Muscle layer of colon (tissue), 2 donors: ENCODE measurements at regions not wholly inside any gene's neighbourhood (a gene's known extent, or its start where the extent isn't known, plus 50 kb on each side); places are given as distances from the start of the nearest gene placed in this dataset.

Source experiments
- H3K27ac ChIP-seq: one replicate; pipeline ENCODE4 v1.7.0; 2013; ENCODE audit warnings: low read depth, mild to moderate bottlenecking, low read length, moderate library complexity
- H3K27me3 ChIP-seq, 2 donors: one replicate each; pipeline ENCODE4 v1.7.0; 2013; ENCODE audit warnings: low read length in 2 of 2, mild to moderate bottlenecking in 2 of 2; ENCODE audit not compliant: insufficient read depth in 2 of 2, control insufficient read depth in 1 of 2
- H3K36me3 ChIP-seq: one replicate; pipeline ENCODE4 v1.7.0; 2013; ENCODE audit warnings: mild to moderate bottlenecking, low read length; ENCODE audit not compliant: insufficient read depth
- H3K4me1 ChIP-seq: one replicate; pipeline ENCODE4 v1.7.0; 2013; ENCODE audit warnings: mild to moderate bottlenecking, low read length; ENCODE audit not compliant: insufficient read depth
- H3K4me3 ChIP-seq, 2 donors: one replicate each; pipeline ENCODE4 v1.7.0; 2013; ENCODE audit warnings: low read length in 2 of 2, low read depth in 1 of 2, mild to moderate bottlenecking in 1 of 2, moderate library complexity in 1 of 2
- H3K9ac ChIP-seq: one replicate; pipeline ENCODE4 v1.7.0; 2013; ENCODE audit warnings: low read length
- H3K9me3 ChIP-seq: one replicate; pipeline ENCODE4 v1.7.0; 2013; ENCODE audit warnings: mild to moderate bottlenecking, low read length
- donor health status: abdominal sarcoma.
- donor health status: Adenocarcinoma of cecum.

DNA sequence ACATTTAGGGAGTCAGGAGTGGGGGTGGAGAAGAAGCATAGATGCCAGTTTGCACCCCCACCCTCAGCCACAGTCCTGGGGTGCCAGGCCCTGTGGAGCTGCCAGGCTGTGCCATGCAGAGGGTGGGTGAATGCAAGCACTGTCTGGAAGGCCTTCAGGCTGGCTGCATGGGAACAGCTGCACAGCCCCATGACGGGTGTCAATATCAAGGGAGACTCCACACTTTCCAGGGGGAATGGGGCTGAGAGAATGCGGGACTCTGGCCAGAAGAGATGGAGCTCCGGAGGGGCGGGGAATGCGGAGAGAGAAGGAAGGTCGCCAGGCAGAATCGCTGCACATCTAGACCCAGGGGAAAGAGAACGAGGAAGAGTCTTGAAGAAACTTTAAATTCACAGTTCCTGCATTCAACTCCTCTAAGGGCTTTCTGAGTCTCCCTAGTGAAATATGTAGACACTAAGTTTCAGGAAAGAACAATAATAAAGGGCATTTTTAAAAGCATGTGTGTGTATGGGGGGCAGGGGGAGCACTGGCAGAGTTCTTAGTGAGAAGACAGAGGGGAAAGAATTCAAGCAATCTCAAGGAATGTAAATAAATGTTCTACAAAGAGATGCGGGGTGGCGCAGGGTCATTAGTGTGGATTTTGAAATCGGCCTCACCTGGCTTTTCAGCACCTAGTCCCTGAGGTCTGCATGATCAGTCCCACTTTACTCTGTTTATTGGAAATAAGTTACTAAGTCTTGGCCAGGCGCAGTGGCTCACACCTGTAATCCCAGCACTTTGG lies 59.1 kb downstream of the BOD1 start:
- Histone ChIP-seq H3K4me3 (no peak overlapping the region), H3K9ac (no peak overlapping the region), H3K27ac (no peak overlapping the region)

DNA sequence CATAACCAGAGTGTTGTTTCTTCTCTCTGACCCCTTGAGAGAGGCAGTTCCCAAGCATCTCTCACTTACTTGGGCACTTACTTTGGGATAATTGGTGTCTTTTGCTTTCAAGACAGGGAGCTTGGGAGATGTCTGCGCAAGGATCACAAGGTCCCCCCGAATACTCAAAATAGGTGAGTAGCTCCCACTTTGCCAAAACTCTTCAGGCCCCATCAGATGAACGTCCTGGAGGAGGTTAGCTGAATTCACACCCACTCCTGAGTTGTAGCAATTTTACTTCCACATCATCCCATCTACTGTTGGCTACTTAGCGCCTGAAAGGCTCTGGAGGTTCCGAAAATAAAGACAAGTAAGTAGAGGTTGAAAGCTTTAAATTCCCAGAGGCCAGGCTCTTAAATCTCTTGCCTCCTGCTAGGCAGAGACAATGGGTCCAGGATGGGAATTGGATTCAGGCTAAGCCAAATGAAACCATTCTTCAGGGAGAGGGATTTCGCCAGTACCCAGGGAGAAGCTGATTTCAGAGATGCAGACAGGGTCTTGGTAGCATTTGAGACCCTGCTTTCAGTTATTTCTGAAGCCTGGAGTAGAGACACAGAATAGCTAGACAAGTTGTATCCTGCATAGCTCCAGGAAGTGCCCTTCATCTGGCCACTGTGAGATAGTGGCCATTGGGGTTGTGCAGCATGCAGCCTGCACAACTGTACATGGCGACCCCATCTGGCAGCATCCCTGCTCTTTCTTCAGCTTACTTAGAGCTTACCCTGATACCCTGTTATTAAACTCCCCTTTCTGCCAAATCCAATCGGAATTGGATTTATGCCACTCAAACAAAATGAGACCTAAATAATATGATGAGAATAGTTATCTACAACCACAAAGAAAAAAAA lies 60.1 kb downstream of the BOD1 start:
- Histone ChIP-seq H3K9me3 (no peaks in the 10 kb centered on the region), H3K27me3 (no peaks in the 10 kb centered on the region), H3K36me3 (no peaks in the 10 kb centered on the region), H3K27ac (no peak overlapping the region), H3K9ac (no peak overlapping the region), H3K4me1 (no peaks in the 10 kb centered on the region), H3K4me3 (no peak overlapping the region)

More for the DNA sequence above, 59.1 kb downstream of the BOD1 start:
- no peaks in the 10 kb centered on the region for H3K4me1 ChIP-seq
- H3K36me3 ChIP-seq = no peaks in the 10 kb centered on the region
- no peaks in the 10 kb centered on the region for H3K9me3 ChIP-seq
- no peaks in the 10 kb centered on the region for H3K27me3 ChIP-seq

DNA sequence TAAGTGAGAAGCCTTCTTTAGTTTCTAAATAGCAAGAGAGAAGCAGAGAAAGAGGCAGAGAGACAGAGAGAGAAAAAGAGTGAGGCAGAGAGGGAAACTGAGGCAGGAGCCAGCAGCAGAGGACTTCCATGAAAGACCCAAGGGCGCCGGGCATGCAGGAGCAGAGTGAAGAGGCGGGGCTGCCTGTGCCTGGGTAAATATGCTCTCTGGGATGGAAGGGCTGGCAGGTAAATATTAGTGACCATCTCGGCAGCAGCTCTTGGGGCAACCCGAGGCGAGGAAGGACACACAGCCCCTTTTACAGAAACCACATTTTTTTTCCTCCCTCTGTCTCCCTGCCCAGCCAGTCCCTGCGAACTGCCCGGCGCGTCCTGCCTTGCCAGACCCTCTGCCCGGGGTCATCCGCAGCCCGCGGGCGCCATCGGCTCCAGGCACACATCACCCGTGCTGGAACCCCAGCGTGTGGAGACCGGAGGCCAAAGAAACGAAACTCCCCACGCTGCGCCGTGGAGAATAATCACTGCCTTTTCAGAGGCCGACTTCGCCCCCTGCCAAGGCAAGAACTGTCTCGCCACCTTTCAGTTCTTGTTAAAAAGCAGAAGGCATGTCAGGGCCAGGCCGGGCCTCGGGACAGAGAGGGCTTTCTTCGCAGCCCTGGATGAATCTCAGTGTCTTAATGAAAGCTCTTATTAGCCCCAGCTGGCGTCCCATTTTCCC lies 61.3 kb downstream of the BOD1 start:
- Histone ChIP-seq H3K4me3 (no peak overlapping the region), H3K27me3 (no peaks in the 10 kb centered on the region), H3K27ac (no peak overlapping the region), H3K4me1 (no peaks in the 10 kb centered on the region), H3K9ac (no peak overlapping the region), H3K9me3 (no peaks in the 10 kb centered on the region), H3K36me3 (no peaks in the 10 kb centered on the region)

DNA sequence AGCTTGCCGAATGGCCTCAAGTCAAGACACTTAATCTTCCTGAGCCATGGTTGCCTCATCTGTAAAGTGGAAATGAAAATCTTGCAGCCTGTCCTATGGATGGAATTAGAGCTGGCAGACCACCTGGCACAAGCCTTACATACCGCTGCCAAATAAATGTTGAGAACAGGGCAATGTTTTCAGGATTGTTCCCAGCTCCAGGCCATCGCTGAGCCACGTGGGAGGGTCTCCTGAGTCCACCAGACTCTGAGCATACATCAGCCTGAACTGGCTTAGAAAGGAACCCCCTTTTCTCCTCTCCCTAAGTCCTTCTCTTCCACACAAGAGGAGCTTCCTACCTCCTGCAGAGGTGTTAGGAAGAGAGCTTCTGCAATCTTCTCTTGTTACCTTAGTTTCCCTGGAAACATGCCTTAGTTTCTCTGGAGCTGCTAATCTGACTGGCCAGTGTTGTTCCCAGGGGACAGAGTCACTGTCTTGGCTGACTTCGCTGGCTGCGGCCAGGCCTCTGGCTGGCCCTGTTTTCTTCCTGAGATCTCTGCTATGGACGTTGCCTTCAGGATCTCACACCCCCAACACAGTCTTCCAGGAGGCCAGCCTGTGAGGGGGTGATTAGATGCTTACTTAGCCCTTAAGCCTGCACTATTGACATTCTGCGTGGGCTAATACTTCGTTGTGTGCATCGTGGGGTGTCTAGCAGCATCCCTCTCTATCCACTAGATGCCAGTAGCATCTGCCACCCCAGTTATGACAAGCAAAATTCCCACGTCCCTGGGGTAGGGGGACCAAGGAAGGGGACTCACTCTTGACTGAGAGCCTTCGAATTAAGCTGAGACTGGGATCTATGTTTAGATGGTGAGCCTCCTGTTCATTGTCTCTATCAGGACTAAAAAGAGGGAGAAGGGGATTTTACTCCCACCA lies 62.2 kb downstream of the BOD1 start:
- Histone ChIP-seq H3K4me3 (no peak overlapping the region), H3K9me3 (no peaks in the 10 kb centered on the region), H3K36me3 (no peaks in the 10 kb centered on the region), H3K9ac (no peak overlapping the region), H3K4me1 (no peaks in the 10 kb centered on the region), H3K27ac (no peak overlapping the region), H3K27me3 (no peaks in the 10 kb centered on the region)

DNA sequence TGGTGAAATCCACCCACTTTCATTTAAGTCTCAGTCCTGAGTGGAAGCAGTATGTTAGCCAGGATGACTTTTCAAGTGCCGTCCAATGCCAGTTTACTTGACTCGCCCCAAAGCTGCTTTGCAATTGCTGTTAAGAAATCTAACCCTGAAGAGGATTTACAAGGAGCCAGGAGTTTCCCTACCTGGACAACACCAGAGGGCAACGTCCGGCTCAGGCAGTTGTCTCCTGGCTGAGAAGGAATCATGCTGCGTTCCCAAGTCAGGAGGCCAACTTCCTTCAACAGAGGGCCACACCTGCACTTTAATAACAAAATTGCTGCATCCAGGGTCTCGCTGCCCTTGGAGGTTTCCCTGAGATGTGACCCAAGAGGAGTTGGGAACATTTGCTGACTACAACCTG lies 65.8 kb downstream of the BOD1 start:
- H3K27ac ChIP-seq = no peak overlapping the region
- H3K27me3 ChIP-seq = no peaks in the 10 kb centered on the region
- no peaks in the 10 kb centered on the region for H3K4me1 ChIP-seq
- no peak overlapping the region for H3K4me3 ChIP-seq
- no peaks in the 10 kb centered on the region for H3K36me3 ChIP-seq
- H3K9ac ChIP-seq = no peak overlapping the region
- no peaks in the 10 kb centered on the region for H3K9me3 ChIP-seq

DNA sequence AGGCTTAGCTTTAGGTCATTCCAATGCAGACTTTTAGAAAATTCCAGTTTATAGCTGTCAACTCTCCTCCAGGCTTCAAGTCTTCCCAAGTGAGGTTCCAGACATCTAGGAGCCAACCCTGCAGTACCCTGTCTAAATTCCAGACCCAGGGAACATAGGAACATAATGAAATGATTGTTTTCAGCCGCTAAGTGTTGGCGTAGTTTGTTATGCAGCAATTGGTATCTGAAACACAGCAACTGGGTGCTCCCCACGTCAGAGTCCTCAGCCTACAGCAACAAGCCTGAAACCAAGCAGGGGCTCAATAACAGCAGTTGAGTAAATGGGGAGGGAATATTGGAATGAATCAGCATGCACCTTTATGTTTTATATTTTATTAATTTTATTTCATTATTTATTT lies 66.8 kb downstream of the BOD1 start:
- no peaks in the 10 kb centered on the region for H3K36me3 ChIP-seq
- H3K9ac ChIP-seq = no peak overlapping the region
- no peaks in the 10 kb centered on the region for H3K4me1 ChIP-seq
- H3K27me3 ChIP-seq = no peaks in the 10 kb centered on the region
- H3K4me3 ChIP-seq = no peak overlapping the region
- H3K27ac ChIP-seq = no peak overlapping the region
- H3K9me3 ChIP-seq = no peaks in the 10 kb centered on the region

DNA sequence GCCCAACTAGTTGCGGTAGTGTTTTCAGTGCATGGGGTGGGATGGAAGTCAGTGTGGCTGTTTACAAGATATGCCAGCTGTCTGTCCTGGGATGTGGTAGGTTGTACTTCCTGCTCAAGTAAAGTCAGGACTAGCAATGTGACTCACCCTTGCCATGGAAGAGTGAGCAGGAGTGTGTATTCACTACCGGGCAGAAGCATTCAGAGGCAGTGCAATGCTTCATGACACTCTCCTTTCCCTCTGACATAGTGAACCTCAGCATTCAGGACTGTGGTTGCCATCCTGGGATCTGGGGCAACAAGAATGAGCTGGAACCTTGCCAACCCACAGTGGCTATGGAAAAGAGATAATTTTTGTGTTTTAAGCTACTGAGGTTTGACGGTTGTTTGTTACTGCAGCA lies 68.9 kb downstream of the BOD1 start:
- H3K9me3 ChIP-seq = no peaks in the 10 kb centered on the region
- no peak overlapping the region for H3K9ac ChIP-seq
- H3K4me1 ChIP-seq = no peaks in the 10 kb centered on the region
- H3K36me3 ChIP-seq = no peaks in the 10 kb centered on the region
- no peaks in the 10 kb centered on the region for H3K27me3 ChIP-seq
- H3K4me3 ChIP-seq = no peak overlapping the region
- H3K27ac ChIP-seq = no peak overlapping the region

DNA sequence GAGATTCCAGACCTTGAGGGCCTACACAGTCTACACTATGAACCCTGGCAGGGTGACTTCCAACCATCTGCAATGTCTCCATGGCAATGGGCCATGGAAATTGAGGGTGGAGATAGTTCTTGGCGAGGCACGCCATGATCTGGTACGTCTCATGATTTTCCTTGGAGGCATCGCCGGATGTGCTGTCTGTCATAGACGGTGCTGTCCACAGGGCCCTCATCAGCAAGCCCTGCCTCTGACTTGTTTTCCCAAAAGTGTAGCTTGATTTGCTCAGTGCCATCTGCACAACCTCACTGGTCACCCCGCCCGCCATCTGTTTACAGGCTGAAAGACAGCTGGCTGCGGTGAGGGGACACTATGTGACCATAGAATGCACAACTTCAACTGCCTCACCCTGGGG lies 73.5 kb downstream of the BOD1 start:
- Histone ChIP-seq H3K4me3 (no peak overlapping the region), H3K4me1 (no peaks in the 10 kb centered on the region), H3K27me3 (no peaks in the 10 kb centered on the region), H3K27ac (no peak overlapping the region), H3K9me3 (no peaks in the 10 kb centered on the region), H3K9ac (no peak overlapping the region), H3K36me3 (no peaks in the 10 kb centered on the region)

DNA sequence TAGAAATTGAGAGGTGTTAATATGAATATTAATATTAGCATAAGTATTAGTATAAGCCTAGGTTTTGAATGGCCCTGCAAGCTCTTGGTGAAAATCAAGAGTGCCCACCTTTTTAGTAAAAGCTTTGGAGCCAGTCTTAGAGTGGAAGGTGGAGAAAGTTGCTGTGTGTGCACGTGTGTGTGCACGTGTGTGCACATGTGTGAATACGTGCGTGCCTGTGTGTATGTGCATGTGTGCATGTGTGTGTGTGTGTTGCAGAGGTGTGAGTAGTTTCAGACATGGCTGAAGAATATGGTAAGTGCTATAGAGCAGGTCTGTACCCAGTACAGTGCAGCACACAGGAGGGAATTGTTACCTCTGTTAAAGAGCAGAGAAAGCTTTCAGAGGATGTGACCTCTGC lies 74.3 kb downstream of the BOD1 start:
- Histone ChIP-seq H3K4me1 (no peaks in the 10 kb centered on the region), H3K9ac (no peak overlapping the region), H3K27me3 (no peaks in the 10 kb centered on the region), H3K27ac (no peak overlapping the region), H3K9me3 (no peaks in the 10 kb centered on the region), H3K36me3 (no peaks in the 10 kb centered on the region), H3K4me3 (no peak overlapping the region)

DNA sequence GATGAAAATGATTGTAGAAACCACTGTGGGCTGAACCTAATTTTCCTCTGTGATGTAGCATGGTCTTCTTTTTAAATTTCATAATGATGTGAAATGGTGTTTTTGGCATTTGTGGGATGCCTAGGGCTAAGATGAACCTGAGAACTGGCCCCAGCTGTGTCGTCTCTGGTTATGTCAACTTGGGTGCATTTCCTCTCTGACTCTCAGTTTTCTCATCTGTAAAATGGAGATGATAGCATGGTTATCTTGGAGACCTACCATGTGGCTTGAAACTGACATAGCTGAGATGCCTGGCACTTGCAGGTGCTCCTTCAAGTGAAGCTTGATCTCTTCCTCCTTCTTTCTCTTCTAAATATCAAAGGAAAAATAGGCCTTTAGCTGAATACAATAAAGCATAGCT lies 77.8 kb downstream of the BOD1 start:
- Histone ChIP-seq H3K9ac (no peak overlapping the region), H3K27me3 (no peaks in the 10 kb centered on the region), H3K9me3 (no peaks in the 10 kb centered on the region), H3K27ac (no peak overlapping the region), H3K4me1 (no peaks in the 10 kb centered on the region), H3K4me3 (no peak overlapping the region), H3K36me3 (no peaks in the 10 kb centered on the region)
